ENCODE measurements at regions not wholly inside any gene's neighbourhood (a gene's known extent, or its start where the extent isn't known, plus 50 kb on each side); places are given as distances from the start of the nearest gene placed in this dataset.

- DNase-seq (ENCODE audit: low spot score), result no peak
These were observed 463.1 kb upstream of the FAT3 start for GRCh38 chr11:91761406-91762025.

GRCh38 chr11:91756829-91757480, 467.7 kb upstream of the FAT3 start:
- no peak for DNase-seq (ENCODE audit: low spot score)

DNA sequence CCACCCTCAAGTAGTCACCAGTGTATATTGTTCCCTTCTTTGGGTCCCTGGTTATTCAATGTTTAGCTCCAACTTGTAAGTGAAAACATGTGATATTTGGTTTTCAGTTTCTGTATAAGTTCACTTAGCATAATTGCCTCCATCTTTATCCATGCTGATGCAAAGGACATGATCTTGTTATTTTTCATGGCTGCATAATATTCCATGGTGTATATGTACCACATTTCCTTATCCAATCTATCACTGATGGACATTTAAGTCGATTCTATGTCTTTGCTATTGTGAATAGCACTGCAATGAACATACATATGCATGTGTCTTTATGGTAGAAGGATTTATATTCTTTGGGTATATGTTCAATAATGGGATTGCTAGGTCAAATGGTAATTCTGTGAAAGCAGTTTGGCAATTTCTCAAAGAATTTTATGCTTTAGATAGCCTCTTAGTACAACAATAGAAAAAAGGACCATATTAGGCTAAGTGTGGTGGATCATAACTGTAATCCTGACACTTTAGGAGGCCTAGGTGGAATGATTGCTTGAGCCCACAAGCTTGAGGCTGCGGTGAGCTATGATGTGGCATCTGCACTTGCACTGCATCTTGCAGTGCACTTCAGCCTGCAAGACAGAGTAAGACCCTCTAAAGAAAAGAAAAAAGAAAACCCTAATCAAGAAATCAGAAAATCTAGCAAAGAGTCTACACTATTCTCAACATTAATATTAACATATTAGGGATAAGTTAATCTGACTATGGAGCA, 468.5 kb upstream of the FAT3 start:
- no peak for DNase-seq (ENCODE audit: low spot score)

GRCh38 chr11:91755526-91755925, 469.1 kb upstream of the FAT3 start:
- no peak for DNase-seq (ENCODE audit: low spot score)

DNA sequence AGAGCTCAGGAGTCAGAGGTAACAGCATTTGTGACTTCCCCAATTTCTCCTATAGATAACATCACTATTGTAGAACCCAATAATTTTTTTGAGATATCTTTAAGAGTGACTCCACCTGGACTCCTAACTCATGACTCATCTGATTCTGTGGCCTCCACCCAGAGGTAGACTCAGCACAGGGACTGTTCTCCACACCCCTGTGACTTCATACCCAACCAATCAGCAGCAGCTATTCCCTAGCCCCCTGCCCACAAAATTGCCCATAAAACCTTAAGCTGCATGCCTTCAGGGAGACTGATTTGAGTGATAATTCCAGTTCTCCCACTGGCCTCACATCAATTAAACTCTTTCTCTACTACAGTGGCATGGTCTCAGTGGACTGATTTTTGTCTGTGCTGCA, 475.4 kb upstream of the FAT3 start:
- no peak for DNase-seq (ENCODE audit: low spot score)

- no peak for DNase-seq (ENCODE audit: low spot score)
These were observed 482.5 kb upstream of the FAT3 start for GRCh38 chr11:91742155-91742554.

DNA sequence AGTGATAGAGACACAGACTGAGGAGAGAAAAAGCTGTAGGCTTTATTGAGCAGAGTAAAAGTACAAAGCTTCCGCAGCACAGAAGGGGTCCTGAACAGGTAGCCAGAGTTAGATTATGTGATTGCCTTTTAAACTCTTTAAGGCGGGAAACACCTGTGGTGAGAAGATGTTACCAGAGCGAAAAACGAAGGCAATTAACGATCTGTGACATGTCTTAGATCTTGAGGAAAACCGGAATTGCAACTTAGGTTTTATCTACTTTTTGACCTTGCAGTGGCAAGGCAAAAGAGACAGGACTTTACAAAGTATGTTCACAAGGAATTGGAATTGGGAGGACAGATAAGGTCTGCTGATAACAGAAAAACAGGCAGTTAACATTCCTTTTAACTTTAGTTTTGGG, 493.6 kb upstream of the FAT3 start:
- no peak for DNase-seq (ENCODE audit: low spot score)

DNA sequence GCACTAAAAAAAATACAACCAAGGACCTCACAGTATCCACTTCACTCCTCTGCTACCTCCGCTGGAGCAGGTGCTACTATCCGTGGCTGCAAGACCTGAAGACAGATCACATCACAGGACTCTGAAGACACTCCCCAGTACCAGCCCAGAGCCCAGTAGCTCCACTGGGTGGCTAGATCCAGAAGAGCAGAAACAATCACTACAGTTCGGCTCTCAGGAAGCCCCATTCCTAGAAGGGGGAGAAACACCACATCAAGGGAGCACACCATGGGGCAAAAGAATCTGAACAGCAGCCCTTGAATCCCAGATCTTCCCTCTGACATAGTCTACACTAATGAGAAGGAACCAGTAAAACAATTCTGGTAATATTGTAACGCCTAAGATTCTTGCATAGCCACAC, 494.0 kb upstream of the FAT3 start:
- no peak for DNase-seq (ENCODE audit: low spot score)

DNA sequence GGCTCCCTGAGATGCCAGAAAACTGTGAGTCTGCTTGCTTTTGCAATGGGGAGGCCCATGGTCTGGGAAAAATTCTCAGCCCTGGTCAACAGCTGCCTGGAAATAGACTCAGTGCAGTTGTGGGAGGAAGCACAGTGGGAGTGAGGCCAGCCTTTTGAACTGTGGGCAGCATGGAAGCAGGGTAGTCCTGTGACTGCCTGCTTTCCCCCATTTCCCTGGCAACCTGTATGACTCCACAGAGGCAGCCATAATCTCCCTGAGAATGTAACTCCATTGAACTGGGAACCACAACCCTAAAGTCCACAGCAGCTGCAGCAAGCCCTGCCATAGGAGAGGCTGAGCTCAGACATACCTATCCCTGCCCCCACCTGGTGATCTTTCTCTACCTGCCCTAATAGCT, 494.6 kb upstream of the FAT3 start:
- no peak for DNase-seq (ENCODE audit: low spot score)

DNA sequence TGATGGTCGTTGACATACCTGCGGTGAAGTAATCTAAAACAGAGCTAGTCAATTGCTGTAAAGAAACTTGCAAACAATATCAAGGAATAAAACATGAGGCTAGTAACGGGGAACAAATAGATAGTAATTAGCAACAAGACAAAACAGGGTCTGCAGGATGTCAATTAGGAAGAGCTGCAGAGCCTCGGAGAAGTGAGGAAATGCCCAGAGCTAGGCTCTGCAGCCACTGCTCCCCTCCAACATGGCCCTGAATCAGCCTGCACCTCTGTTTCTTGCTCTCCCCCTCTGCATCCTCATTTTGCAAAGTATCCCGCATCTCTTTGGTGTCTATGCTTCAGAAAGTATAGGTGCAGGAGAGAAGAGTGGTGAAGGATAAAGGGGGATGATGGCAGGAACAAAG, 507.4 kb upstream of the FAT3 start:
- no peak for DNase-seq (ENCODE audit: low spot score)

GRCh38 chr11:91707652-91708482, 516.8 kb upstream of the FAT3 start:
- DNase-seq (ENCODE audit: low spot score), result peak; percentile 57

DNA sequence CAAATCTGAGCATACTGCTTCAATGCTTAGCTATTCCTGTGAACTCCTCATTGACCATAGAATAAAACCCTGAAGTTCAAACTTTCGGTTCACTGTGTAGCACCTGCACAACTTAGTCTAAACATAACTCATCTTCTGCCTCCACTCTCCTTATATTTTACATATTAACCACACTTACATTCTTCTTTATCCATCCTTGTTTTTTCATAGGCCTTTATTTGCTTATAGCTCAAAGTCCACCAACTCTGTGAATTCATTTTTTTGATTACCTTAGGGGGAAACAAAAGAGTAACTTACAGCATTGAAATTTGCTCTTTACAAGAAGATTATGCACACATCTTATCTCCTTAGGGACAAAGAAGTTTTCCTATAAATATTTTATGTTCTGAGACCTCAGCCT, 521.6 kb upstream of the FAT3 start:
- no peak for DNase-seq (ENCODE audit: low spot score)

DNA sequence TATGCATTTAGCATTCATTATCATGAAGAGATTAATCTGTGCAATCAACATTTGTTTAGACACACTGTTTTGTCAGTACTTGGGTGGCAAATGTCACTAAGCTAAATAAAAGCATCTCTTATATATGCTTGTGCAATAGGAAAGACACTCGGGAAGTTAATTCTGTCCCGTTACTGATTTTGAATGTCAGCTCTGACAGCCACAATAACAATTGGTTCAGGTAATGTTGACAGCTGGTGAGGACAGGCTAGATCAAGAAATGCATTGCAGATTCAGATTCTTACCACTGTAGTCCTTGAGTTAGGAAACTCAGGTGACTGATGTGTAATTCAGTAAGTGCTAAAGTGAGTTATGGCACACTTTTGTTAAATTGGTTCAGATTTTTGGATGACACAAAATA, 523.8 kb upstream of the FAT3 start:
- DNase-seq (ENCODE audit: low spot score), result no peak

DNA sequence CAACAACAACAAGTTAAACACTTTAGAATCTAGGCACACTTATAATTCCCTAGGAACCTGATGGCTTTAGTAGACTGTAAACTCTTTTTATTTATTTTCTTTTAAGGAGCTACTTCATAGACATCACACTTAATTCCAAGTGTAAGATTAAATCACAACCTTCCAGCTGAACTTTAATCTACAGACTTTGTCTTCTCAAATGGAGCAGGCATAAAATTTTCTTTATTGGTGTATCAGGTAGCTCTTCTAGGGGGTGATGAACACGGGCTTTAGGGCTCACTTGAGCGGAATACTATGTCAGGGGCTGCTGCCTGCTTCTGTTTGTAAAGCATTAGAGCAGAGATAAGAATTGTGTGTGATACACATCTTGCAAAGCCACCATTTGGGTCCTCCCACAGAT, 525.8 kb upstream of the FAT3 start:
- no peak for DNase-seq (ENCODE audit: low spot score)

GRCh38 chr11:91694331-91694730, 530.3 kb upstream of the FAT3 start:
- no peak for DNase-seq (ENCODE audit: low spot score)

DNA sequence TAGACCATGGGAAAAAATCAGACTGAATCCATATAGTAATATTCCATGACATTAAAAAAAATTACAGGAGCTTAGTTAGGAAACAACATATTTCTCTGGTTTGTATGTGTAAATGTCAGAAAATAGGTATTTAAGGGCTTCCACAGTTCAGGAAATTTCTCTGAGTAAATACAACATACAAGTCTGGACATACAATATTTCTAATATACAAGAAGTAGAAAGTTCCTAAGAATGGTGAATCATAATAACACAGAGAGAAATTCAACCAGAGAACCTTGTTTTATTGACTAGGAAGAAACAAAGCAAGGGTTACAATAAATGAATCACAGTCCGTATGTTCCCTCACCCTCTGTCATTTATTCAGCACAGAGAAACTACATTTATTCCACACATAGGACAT, 532.7 kb upstream of the FAT3 start:
- no peak for DNase-seq (ENCODE audit: low spot score)

DNA sequence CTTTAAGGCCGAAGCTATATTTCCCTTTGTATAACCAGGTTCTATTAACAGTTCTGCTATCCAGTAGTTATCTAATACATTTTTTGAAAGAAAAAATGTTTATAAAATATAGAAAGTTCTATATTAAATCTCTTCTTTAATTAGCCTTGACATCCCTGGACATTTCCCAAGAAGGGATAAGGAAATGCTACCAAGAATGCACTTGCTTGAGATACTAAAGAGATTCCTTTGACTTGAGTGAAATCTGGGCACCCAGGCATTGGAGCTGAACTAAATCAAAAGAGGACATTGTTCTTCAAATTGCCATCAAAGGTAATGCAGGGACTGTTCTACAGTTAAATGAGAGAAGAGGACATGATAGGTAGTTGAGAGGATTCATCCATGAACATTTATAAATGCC, 535.9 kb upstream of the FAT3 start:
- peak; percentile 6 for DNase-seq (ENCODE audit: low spot score)

- no peak for DNase-seq (ENCODE audit: low spot score)
These were observed 537.9 kb upstream of the FAT3 start for GRCh38 chr11:91686700-91687099.

- DNase-seq (ENCODE audit: low spot score), result no peak
These were observed 538.3 kb upstream of the FAT3 start for GRCh38 chr11:91686281-91686680.

DNA sequence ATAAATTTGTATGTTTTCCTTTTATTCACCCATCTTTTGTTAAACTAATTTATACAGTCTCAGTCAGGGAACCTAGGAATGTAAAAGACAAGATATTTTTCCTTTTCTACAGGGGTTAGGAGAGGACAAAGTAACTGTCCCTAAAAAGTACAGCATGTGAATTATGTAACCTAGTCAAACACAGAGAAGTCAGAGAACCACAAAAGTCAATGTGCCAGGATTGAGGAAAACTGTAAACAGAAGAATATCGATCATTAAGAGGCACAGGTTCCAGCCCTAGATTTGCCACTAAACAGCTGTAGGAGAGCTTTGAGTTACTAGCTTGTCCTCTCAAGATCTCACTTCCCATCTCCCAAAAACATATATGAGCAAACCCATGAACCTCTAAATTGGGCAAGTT, 550.9 kb upstream of the FAT3 start:
- no peak for DNase-seq (ENCODE audit: low spot score)

DNA sequence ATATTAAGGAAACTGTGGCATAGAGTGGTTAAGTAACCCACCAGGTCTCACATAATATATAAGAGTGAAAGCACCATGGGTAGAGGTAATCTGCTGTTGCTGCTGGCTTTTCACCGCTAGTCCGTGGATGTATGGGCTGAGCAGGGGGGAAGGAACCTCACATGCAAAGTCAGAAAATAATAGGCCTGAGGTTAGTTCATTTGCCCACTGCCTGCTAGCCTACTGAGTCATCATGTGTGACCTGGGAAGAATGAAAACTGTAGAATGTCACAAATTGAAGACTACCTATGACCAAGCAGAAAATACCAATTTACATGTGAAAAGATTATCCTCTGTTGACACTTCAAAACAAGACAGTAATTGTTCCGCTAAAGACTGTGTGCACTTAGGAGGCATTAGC, 560.1 kb upstream of the FAT3 start:
- no peak for DNase-seq (ENCODE audit: low spot score)

DNA sequence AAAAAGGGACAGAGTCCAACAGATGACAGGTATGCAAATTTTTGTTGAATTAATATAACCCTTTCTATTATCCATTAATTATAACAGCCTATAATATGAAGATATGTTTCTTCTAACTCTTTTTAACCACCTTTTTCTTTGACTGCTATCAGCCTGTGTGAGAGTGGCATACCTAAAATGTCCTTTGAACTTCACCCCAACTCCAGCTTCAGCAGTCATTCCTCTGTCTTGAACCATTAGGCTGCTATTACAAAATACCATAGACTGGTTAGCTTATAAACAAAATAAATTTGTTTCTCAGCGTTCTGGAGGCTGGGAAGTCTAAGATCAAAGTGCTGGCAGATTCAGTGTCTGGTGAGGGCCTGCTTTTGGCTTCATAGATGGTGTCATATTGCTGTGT, 564.6 kb upstream of the FAT3 start:
- no peak for DNase-seq (ENCODE audit: low spot score)
